ENCODE measurements at regions not wholly inside any gene's neighbourhood (a gene's known extent, or its start where the extent isn't known, plus 50 kb on each side); places are given as distances from the start of the nearest gene placed in this dataset.

- H3K36me3 ChIP-seq (ENCODE audit: control insufficient read depth, insufficient read depth, low read length): no peaks in the 10 kb centered on the region
- H3K4me3 ChIP-seq (ENCODE audit: low read depth in 2 of 2, low read length in 2 of 2): no peak overlapping the region
- BruUV-seq (replicated peaks): no TSS peak
- no peak for DNase-seq (ENCODE audit: low read depth, low spot score)
- H3K27me3 ChIP-seq (ENCODE audit: control insufficient read depth, insufficient read depth, low read length): no peaks in the 10 kb centered on the region
- no peak for ATAC-seq
- CTCF ChIA-PET: no interaction called here
- in situ Hi-C loops (cut with HindIII; ENCODE audit: low pct_unique_long_range_greater_than_20kb, low sequenced_read_pairs) (no loop called here), intact Hi-C loops (cut with micrococcal nuclease; ENCODE audit: unreplicated experiment) (no loop called here)
- no peak overlapping the region for H3K27ac ChIP-seq (ENCODE audit: low read length)
- no peaks in the 10 kb centered on the region for H3K9me3 ChIP-seq (ENCODE audit: control insufficient read depth, insufficient read depth, low read depth, low read length)
- POLR2A ChIA-PET: no interaction called here
- no peak for TF ChIP-seq CTCF (IDR thresholded peaks at IDR 0.05)
- no peaks in the 10 kb centered on the region for H3K4me1 ChIP-seq (ENCODE audit: control insufficient read depth, insufficient read depth, low read length)
These were observed 89.9 kb upstream of the ADGRL2 start for GRCh38 chr1:81710857-81711256.

- no peak for DNase-seq (ENCODE audit: low read depth, low spot score)
- no peaks in the 10 kb centered on the region for H3K27me3 ChIP-seq (ENCODE audit: control insufficient read depth, insufficient read depth, low read length)
- H3K27ac ChIP-seq (ENCODE audit: low read length): no peak overlapping the region
- ATAC-seq: no peak
- CTCF ChIA-PET: no interaction called here
- H3K9me3 ChIP-seq (ENCODE audit: control insufficient read depth, insufficient read depth, low read depth, low read length): no peaks in the 10 kb centered on the region
- POLR2A ChIA-PET: no interaction called here
- no peaks in the 10 kb centered on the region for H3K4me1 ChIP-seq (ENCODE audit: control insufficient read depth, insufficient read depth, low read length)
- in situ Hi-C loops (cut with HindIII; ENCODE audit: low pct_unique_long_range_greater_than_20kb, low sequenced_read_pairs) (no loop called here), intact Hi-C loops (cut with micrococcal nuclease; ENCODE audit: unreplicated experiment) (no loop called here)
- TF ChIP-seq CTCF (IDR thresholded peaks at IDR 0.05) (no peak), TCF7L2 (IDR thresholded peaks at IDR 0.05; ENCODE audit: low read depth, low read length) (no peak), SIN3A (IDR thresholded peaks at IDR 0.05; ENCODE audit: borderline replicate concordance, insufficient read depth, low read depth, low read length) (no peak), POLR2AphosphoS5 (IDR thresholded peaks at IDR 0.05; ENCODE audit: low read depth, low read length) (no peak)
- TF ChIP-seq, protein P1, sequence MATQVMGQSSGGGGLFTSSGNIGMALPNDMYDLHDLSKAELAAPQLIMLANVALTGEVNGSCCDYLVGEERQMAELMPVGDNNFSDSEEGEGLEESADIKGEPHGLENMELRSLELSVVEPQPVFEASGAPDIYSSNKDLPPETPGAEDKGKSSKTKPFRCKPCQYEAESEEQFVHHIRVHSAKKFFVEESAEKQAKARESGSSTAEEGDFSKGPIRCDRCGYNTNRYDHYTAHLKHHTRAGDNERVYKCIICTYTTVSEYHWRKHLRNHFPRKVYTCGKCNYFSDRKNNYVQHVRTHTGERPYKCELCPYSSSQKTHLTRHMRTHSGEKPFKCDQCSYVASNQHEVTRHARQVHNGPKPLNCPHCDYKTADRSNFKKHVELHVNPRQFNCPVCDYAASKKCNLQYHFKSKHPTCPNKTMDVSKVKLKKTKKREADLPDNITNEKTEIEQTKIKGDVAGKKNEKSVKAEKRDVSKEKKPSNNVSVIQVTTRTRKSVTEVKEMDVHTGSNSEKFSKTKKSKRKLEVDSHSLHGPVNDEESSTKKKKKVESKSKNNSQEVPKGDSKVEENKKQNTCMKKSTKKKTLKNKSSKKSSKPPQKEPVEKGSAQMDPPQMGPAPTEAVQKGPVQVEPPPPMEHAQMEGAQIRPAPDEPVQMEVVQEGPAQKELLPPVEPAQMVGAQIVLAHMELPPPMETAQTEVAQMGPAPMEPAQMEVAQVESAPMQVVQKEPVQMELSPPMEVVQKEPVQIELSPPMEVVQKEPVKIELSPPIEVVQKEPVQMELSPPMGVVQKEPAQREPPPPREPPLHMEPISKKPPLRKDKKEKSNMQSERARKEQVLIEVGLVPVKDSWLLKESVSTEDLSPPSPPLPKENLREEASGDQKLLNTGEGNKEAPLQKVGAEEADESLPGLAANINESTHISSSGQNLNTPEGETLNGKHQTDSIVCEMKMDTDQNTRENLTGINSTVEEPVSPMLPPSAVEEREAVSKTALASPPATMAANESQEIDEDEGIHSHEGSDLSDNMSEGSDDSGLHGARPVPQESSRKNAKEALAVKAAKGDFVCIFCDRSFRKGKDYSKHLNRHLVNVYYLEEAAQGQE (IDR thresholded peaks at IDR 0.05; ENCODE audit: insufficient read depth in 1 of 2, low read depth in 2 of 2, low read length in 1 of 2): no peak
- no peaks in the 10 kb centered on the region for H3K36me3 ChIP-seq (ENCODE audit: control insufficient read depth, insufficient read depth, low read length)
- BruUV-seq (replicated peaks): no TSS peak
- H3K4me3 ChIP-seq (ENCODE audit: low read depth in 2 of 2, low read length in 2 of 2): no peak overlapping the region
These were observed 92.5 kb upstream of the ADGRL2 start for GRCh38 chr1:81708250-81708649.

Measured in Panc1 (cell line).